GM23338 (cell line): ENCODE measurements at regions not wholly inside any gene's neighbourhood (a gene's known extent, or its start where the extent isn't known, plus 50 kb on each side); places are given as distances from the start of the nearest gene placed in this dataset.

Experiments used
- CTCF ChIP-seq, 2 experiments: fragments of 200-600 bp in 1 of 2; sonication (generic) in 1 of 2; conservative IDR thresholded peaks; 2 replicates each; pipeline versions ENCODE4 v1.5.1 to v1.6.1; 2016 to 2017; ENCODE audit warnings: antibody characterized with exemption in 2 of 2, low read depth in 2 of 2, mild to moderate bottlenecking in 2 of 2, moderate library complexity in 1 of 2
- EZH2 ChIP-seq: fragments of 200-600 bp; sonication (generic); IDR thresholded peaks from one replicate; pipeline ENCODE4 v1.8.0; 2017; ENCODE audit warnings: antibody characterized with exemption, mild to moderate bottlenecking, low read depth; ENCODE audit not compliant: unreplicated experiment
- EZH2phosphoT487 ChIP-seq: fragments of 200-600 bp; sonication (generic); IDR thresholded peaks from one replicate; pipeline ENCODE4 v1.8.1; 2018; ENCODE audit warnings: antibody characterized with exemption; ENCODE audit not compliant: unreplicated experiment
- POLR2AphosphoS5 ChIP-seq: IDR thresholded peaks from 2 replicates; pipeline ENCODE4 v1.6.1; 2016; ENCODE audit warnings: antibody characterized with exemption, low read depth
- STAT1 ChIP-seq: IDR thresholded peaks from one replicate; pipeline ENCODE4 v1.6.1; 2016; ENCODE audit warnings: antibody characterized with exemption; ENCODE audit not compliant: unreplicated experiment
- ZNF114 ChIP-seq: fragments of 250-450 bp; sonication (Bioruptor Pico); IDR thresholded peaks from 2 replicates; pipeline ENCODE4 v1.5.0; 2020; ENCODE audit warnings: mild to moderate bottlenecking, moderate library complexity
- ZNF331 ChIP-seq: fragments of 250-450 bp; sonication (Bioruptor Pico); IDR thresholded peaks from 2 replicates; pipeline ENCODE4 v1.5.0; 2020; ENCODE audit warnings: low read depth, mild to moderate bottlenecking, moderate library complexity
- ZNF462 ChIP-seq: fragments of 250-450 bp; sonication (Bioruptor Pico); IDR thresholded peaks from 2 replicates; pipeline ENCODE4 v1.5.0; 2020; ENCODE audit warnings: mild to moderate bottlenecking, moderate library complexity

- TF ChIP-seq ZNF462 (no peak), EZH2 (no peak), POLR2AphosphoS5 (no peak), ZNF331 (no peak), EZH2phosphoT487 (no peak), CTCF (conservative IDR thresholded peaks at IDR 0.05; ENCODE audit: low read depth in 2 of 2) (no peak), STAT1 (no peak), ZNF114 (CRISPR knock-in tag) (no peak)
Measured at GRCh38 chr16:86050111-86050510, 151.1 kb downstream of the IRF8 start (continued).
